OCI-LY7 (cell line): ENCODE measurements at regions not wholly inside any gene's neighbourhood (a gene's known extent, or its start where the extent isn't known, plus 50 kb on each side); places are given as distances from the start of the nearest gene placed in this dataset.

Source experiments
- BruUV-seq: library from RNA; stranded (reverse); fragments of 400-500 nt; replicated peaks from 2 replicates; lab custom pipeline; 2021; lab: Mats Ljungman, UMichigan
- CTCF ChIA-PET: fragments of 300-600 bp; sonication (Branson Sonifier 250); formaldehyde crosslinking; loops from one replicate; lab custom pipeline; 2022; ENCODE audit warnings: antibody characterized with exemption; ENCODE audit not compliant: unreplicated experiment; lab: Charles Lee
- POLR2A ChIA-PET: fragments of 300-600 bp; sonication (Branson Sonifier 250); formaldehyde crosslinking; loops from one replicate; lab custom pipeline; 2022; ENCODE audit warnings: antibody characterized with exemption; lab: Charles Lee
- DNase-seq: peaks from one replicate; pipeline ENCODE4 v3.0.0-alpha.2; 2015; ENCODE audit warnings: low spot score
- H2AFZ ChIP-seq: fragments of 200-600 bp; sonication (generic), shearing (Covaris generic); 2 replicates; pipeline ENCODE4 v1.6.1; 2014; ENCODE audit warnings: mild to moderate bottlenecking, antibody characterized with exemption, low read length, moderate library complexity
- H3K27ac ChIP-seq: fragments of 200-600 bp; sonication (generic); 2 replicates; pipeline ENCODE4 v1.5.1; 2014; ENCODE audit warnings: mixed run types, low read depth, mild to moderate bottlenecking, moderate library complexity, low read length, inconsistent platforms; ENCODE audit not compliant: poor library complexity, severe bottlenecking
- H3K36me3 ChIP-seq: fragments of 200-600 bp; sonication (generic); 2 replicates; pipeline ENCODE4 v1.6.1; 2014; ENCODE audit warnings: mild to moderate bottlenecking, antibody characterized with exemption, low read length, moderate library complexity, mixed read lengths; ENCODE audit not compliant: insufficient read depth
- H3K4me1 ChIP-seq: fragments of 200-600 bp; sonication (generic); 2 replicates; pipeline ENCODE4 v1.5.1; 2014; ENCODE audit warnings: mild to moderate bottlenecking, low read length; ENCODE audit not compliant: insufficient read depth, poor library complexity, severe bottlenecking
- H3K4me2 ChIP-seq: fragments of 200-600 bp; sonication (generic); 2 replicates; pipeline ENCODE4 v1.6.1; 2014; ENCODE audit warnings: mild to moderate bottlenecking, low read length
- H3K4me3 ChIP-seq: fragments of 200-600 bp; sonication (generic); 2 replicates; pipeline ENCODE4 v1.5.1; 2014; ENCODE audit warnings: mild to moderate bottlenecking, low read depth, low read length; ENCODE audit not compliant: poor library complexity, severe bottlenecking
- H3K79me2 ChIP-seq: fragments of 200-600 bp; sonication (generic); 2 replicates; pipeline ENCODE4 v1.6.1; 2016; ENCODE audit warnings: low read depth, mild to moderate bottlenecking, low read length, moderate library complexity, mixed read lengths; ENCODE audit not compliant: insufficient read depth
- H3K9me2 ChIP-seq: fragments of 200-600 bp; sonication (generic); 2 replicates; pipeline ENCODE4 v1.6.1; 2016; ENCODE audit warnings: mild to moderate bottlenecking, low read length, mixed read lengths; ENCODE audit not compliant: insufficient read depth
- H3K9me3 ChIP-seq: fragments of 200-600 bp; sonication (generic); 2 replicates; pipeline ENCODE4 v1.6.1; 2014; ENCODE audit warnings: mild to moderate bottlenecking, mixed run types, low read length, mixed read lengths
- H4K20me1 ChIP-seq: fragments of 200-600 bp; sonication (generic); 2 replicates; pipeline ENCODE4 v1.6.1; 2014; ENCODE audit warnings: mild to moderate bottlenecking, antibody characterized with exemption, low read length, moderate library complexity, mixed read lengths; ENCODE audit not compliant: insufficient read depth
- EZH2phosphoT487 ChIP-seq: fragments of 200-600 bp; sonication (generic); IDR thresholded peaks from 2 replicates; pipeline ENCODE4 v1.6.1; 2018; ENCODE audit warnings: low read depth, borderline replicate concordance, mild to moderate bottlenecking, mixed run types, antibody characterized with exemption, low read length, moderate library complexity, mixed read lengths
- intact Hi-C: fragments of 100-400 bp; cut with micrococcal nuclease; formaldehyde crosslinking; loops from one replicate; pipeline ENCODE4 v1.10.0; 2022; ENCODE audit not compliant: unreplicated experiment
- TF ChIP-seq, protein P1 (sequence below): fragments of 200-600 bp; sonication (generic); conservative IDR thresholded peaks from 2 replicates; pipeline ENCODE4 v1.5.1; 2014; ENCODE audit warnings: mild to moderate bottlenecking, antibody characterized with exemption, low read length, moderate library complexity, mixed read lengths

DNA sequence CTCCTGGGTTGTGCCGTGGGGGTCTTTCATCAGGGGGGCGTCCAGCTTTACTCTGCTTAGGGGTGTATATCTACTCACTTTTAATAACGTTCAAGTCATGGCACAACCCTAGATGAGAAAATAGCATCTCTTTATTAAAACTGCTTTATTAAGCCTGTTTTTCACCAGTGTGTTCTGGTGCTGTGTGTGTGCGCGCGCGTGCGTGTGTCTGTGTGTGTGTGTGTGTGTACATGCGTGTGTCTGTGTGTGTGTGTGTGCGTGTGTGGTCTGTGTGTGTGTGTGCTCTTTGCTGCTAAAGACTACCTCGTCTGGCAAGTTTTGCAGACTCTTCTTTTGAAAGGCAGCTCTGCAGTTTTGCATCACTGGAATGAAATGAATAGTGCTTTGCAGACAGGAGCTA, 390.9 kb upstream of the MKI67 start:
- no peak for DNase-seq
- POLR2A ChIA-PET, result no interaction called here
- no peaks in the 10 kb centered on the region for H4K20me1 ChIP-seq
- H3K4me2 ChIP-seq, result no peak overlapping the region
- CTCF ChIA-PET, result no interaction called here
- H3K4me3 ChIP-seq, result no peak overlapping the region
- no peak overlapping the region for H2AFZ ChIP-seq
- H3K27ac ChIP-seq, result no peak overlapping the region
- intact Hi-C loops, result no loop called here
- H3K4me1 ChIP-seq, result no peaks in the 10 kb centered on the region
- H3K79me2 ChIP-seq, result no peaks in the 10 kb centered on the region
- H3K36me3 ChIP-seq, result no peaks in the 10 kb centered on the region
- TF ChIP-seq, protein P1, sequence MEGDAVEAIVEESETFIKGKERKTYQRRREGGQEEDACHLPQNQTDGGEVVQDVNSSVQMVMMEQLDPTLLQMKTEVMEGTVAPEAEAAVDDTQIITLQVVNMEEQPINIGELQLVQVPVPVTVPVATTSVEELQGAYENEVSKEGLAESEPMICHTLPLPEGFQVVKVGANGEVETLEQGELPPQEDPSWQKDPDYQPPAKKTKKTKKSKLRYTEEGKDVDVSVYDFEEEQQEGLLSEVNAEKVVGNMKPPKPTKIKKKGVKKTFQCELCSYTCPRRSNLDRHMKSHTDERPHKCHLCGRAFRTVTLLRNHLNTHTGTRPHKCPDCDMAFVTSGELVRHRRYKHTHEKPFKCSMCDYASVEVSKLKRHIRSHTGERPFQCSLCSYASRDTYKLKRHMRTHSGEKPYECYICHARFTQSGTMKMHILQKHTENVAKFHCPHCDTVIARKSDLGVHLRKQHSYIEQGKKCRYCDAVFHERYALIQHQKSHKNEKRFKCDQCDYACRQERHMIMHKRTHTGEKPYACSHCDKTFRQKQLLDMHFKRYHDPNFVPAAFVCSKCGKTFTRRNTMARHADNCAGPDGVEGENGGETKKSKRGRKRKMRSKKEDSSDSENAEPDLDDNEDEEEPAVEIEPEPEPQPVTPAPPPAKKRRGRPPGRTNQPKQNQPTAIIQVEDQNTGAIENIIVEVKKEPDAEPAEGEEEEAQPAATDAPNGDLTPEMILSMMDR, result no peak
- no peak for TF ChIP-seq EZH2phosphoT487
- no peaks in the 10 kb centered on the region for H3K9me3 ChIP-seq
- no TSS peak for BruUV-seq
- no peaks in the 10 kb centered on the region for H3K9me2 ChIP-seq

DNA sequence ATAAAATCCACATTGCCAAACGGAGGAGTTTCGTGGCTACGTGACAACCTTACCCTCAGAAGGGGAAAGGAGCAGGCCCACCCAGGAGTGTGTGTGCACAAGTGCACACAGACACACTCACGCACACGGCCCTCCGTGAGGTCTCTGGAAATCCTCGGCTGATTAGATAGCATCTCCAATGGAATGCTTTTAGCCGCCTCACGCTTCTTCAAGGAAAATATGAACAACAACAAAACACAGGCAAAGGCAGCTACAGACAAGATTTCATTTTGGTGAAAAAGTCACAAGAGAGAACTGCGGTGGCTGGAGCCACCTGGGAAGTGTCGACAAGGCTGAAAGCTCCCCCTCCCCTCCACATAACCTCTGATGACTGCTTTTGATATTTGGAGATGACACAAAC, 391.8 kb upstream of the MKI67 start:
- H3K4me3 ChIP-seq, result no peak overlapping the region
- no peak for DNase-seq
- no peaks in the 10 kb centered on the region for H4K20me1 ChIP-seq
- H3K9me3 ChIP-seq, result no peaks in the 10 kb centered on the region
- H2AFZ ChIP-seq, result no peak overlapping the region
- H3K27ac ChIP-seq, result no peak overlapping the region
- no peak overlapping the region for H3K4me2 ChIP-seq
- H3K4me1 ChIP-seq, result no peaks in the 10 kb centered on the region
- intact Hi-C loops, result no loop called here
- ChIA-PET CTCF (no interaction called here), POLR2A (no interaction called here)
- TF ChIP-seq EZH2phosphoT487, result no peak
- TF ChIP-seq, protein P1, result no peak
- H3K36me3 ChIP-seq, result no peaks in the 10 kb centered on the region
- no TSS peak for BruUV-seq
- no peaks in the 10 kb centered on the region for H3K9me2 ChIP-seq
- no peaks in the 10 kb centered on the region for H3K79me2 ChIP-seq

DNA sequence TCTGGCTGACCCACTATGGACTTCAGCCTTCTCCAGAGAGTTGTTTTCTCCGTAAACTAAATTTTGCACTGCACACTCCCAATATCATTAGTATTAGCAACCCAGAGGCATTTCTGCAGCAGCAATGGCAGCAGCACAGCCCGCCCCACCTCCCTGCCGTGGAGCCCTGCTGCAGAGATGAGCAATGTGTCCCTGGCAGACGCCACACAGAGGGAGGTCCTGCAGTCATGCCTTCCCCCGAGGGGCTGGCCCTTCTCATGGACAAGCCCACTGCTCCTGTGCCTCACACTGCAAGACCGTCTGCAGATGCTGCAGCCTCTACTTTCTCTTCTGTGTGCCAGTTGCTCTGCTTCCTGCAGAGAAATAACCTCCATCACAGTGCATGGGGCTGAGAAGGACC, 393.4 kb upstream of the MKI67 start:
- Histone ChIP-seq H3K4me3 (no peak overlapping the region), H3K27ac (no peak overlapping the region), H3K4me1 (no peaks in the 10 kb centered on the region), H3K9me2 (no peaks in the 10 kb centered on the region), H3K9me3 (no peaks in the 10 kb centered on the region), H3K4me2 (no peak overlapping the region), H2AFZ (no peak overlapping the region), H3K36me3 (no peaks in the 10 kb centered on the region), H3K79me2 (no peaks in the 10 kb centered on the region), H4K20me1 (no peaks in the 10 kb centered on the region)
- TF ChIP-seq, protein P1, result no peak
- no peak for TF ChIP-seq EZH2phosphoT487
- ChIA-PET POLR2A (no interaction called here), CTCF (no interaction called here)
- BruUV-seq, result no TSS peak
- no peak for DNase-seq
- intact Hi-C loops, result no loop called here
